Femur (tissue), 1 donor: ENCODE measurements at regions not wholly inside any gene's neighbourhood (a gene's known extent, or its start where the extent isn't known, plus 50 kb on each side); places are given as distances from the start of the nearest gene placed in this dataset.
"Not testable (repeated sequence)": the region's sequence is repeated elsewhere in the genome, so short reads cannot be mapped to it uniquely, and the experiment has no call there.

Experiments used
- DNase-seq: peaks from one replicate; pipeline ENCODE4 v3.0.0-alpha.2; 2017

DNA sequence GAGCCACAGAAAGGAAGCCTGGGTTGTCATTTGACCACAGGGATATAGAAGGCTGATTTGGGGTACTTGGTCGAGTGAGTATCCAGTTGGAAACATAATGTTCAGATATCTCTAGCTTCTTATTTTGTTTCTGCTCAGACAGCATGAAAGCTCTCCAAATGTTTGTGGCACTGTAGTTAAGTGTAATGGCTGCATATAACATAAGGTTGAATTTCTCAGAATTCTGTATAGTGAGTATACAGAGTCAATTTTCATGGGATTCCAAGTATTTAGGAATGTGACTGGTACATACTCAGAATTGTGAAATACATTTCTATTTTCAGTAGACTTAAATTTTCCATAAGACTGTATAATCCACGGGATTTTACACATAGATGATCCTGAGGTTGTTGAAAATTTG is 2102.1 kb upstream of the RAG2 start:
- no peak for DNase-seq

DNA sequence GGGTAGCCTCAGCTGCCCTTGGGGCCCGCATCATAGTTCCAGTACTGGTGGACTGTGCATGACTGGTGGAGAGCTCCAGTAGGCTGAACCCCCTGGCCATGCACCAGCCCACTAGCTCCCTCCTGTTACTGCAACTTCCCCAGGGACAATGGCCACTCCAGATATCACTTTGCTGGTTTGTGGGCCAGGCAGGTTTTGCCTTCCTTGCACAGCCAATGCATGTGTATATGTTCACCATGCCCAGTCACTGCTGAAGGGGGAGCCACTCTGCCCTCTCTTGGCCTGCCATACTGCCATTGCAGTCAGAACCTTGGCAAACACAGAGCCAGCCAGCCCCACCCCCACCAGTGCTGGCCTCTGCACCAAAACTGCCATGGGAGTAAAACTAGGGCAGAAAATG is 2095.3 kb upstream of the RAG2 start:
- DNase-seq, result no peak

DNA sequence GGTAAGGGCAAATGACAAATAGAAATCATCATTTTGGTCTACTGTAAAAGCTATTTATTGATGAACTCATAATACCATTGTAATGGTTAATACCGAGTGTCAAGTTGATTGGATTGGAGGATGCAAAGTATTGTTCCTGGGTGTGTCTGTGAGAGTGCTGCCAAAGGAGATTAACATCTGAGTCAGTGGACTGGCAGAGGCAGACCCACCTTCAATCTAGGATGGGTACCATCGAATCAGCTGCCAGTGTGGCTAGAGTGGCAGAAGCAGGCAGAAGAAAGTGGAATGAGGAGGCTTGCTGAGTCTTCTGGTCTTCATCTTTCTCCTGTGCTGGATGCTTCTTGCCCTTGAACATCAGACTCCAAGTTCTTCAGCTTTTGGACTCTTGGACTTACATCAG is 2092.2 kb upstream of the RAG2 start:
- DNase-seq, result not testable (repeated sequence)

DNA sequence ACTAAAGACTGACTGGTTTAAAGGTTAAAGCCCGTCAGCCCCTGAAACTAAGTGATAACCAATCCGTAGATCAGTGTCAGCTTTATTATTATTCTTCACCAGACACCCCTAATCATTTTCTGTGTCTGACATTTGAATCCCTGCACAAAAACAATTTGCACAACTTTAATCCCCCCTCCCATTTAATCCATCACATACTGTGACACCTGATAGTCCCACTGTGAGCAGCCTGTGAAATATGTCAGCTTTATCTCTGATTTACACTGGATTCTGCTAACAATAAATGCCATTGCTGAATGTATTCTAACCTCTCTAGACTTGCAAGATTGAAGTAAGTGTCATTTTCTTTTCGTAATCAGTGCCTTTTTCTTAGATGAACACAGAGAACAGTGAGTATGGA is 2089.0 kb upstream of the RAG2 start:
- no peak for DNase-seq

DNA sequence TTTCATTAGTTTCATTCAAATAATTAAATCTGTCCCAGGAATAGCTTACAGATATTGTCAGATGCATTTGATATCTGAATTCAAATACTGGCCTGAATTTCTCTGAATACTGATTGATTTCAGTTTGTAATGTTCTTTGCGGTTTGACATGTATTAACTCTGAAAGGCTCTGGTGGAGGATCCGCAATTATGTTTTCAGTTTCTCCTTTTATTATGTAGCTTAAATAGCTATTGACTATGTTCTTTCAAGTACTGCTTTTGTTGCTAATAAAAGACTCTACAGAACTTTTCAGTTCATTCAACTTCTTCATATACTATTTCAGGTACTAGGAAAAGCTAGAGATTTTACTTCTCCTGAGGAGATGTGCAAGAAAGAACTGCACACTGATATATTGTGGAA is 2085.4 kb upstream of the RAG2 start:
- DNase-seq, result no peak

DNA sequence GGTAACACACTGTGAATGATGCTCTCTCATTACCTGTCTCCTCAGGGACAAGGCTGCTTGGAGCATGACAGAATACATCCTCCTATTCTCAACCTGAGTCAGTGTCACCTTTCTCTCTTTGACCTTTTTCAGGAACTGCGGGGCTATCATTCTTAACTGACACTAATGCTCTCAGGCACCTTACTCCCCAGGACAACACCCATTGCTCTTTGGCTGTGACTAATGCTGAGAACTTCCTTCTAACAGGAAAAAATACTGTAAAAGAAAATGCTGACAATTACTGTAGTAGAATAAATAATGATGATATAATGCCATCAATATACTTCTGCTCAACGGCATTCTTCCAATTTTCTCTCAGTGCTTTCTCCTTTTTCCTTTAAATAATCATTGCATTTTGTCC is 2082.7 kb upstream of the RAG2 start:
- DNase-seq, result no peak

DNA sequence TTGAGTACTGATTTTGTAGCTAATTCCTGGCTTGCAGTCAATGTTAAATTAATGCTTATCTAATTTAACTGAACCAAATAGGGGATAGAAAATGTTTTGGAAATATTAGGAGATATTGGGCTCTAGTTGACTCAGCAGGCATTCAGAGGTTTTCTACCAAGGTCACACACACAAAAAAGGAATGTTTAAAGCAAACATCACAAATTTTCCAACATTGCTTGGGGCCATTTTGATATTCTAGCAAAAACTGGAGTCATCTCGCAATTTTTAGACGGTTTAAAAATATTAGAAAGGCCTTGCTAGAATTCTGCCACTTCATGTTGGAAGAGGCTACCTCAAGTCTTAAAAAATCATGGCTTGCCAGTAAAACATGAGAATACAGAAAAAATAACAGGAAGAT is 2082.1 kb upstream of the RAG2 start:
- no peak for DNase-seq

DNA sequence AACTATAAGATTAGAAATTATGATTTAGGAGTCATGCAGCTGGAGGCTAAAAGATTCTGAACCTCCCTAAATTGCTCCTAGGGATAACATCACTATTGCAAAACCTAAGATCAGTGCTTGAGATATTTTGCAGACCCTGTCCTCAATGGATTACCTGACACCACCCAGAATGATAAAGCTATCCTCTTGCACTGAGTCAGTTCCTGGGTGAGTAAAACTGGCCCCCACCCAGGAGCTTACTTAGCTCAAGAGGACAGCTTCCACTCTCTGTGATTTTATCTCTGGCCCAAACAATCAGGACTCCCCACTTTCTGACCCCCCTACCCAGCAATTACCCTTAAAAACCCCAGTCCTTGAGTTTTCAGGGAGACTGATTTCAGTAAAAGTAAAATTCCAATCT is 2074.4 kb upstream of the RAG2 start:
- no peak for DNase-seq

DNA sequence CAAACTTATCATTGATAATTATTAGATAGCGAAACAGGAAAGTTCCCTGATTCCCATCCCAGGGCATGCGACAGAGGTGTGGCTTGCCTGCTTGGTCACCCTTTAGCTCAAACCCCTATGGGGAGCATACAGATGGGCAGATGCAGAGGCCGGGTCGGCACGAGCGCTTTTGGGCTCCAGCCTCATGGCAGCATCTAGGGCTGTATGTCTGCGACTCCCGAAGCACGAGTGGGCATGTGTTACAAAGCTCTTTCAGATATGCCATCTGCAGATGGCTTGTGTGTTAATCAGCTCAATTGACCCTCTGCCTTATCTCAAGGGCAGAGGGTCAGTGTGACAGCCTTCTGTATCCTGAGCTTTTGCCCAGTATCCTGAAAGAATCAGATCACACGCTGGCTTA is 2069.3 kb upstream of the RAG2 start:
- DNase-seq, result no peak

DNA sequence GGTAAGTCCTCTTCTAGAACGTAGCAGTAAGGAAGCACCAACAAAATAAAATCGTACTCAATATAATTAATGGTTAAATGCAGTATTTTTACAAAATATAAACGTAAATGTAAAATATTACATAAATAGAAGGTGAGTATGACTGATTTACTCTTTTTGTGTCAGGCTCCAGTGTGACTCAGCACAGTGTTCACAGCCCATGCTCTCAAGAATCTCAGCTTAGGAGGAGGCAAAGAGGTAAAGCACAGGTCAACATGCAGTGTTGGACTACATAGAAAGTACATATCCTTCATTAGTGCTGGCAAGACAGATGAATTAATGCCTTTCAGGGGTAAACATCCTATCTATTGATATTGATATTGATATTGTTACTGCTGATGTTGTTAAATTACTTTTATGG is 2050.6 kb upstream of the RAG2 start:
- no peak for DNase-seq

DNA sequence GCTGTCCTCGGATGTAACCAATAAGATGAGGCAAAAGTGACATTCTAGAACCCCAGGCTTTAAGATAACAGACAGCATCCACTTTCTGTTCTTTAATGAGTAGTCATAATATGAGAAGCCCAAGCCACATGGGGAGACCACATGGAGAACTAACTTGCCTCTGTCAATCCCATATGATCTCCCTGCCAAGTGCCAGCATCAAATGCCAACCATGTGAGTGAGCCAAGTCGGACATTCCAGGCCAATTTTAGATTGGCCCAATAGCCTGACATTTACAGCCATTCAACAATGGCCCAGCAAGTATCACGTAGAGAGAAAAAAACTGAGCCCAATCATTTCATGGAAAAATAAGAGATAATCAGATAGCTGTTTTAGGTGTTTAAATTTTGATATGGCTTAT is 2048.3 kb upstream of the RAG2 start:
- DNase-seq, result no peak

DNA sequence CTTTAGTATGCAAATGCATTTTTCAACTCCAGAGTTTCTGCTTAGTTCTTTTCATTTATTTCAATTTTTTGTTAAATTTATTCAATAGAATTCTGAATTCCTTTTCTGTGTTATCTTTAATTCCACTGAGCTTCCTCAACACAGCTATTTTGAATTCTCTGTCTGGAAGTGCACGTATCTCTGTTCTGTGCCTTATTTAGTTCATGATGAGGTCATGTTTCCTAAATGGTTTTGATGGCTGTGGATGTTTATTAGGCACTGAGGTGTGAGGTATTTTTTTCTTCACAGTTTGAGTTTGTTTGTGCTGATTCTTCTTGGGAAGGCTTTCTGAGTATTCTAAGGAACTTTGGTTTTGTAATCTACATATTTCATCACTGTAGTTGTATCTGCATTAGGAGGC is 2042.8 kb upstream of the RAG2 start:
- no peak for DNase-seq

DNA sequence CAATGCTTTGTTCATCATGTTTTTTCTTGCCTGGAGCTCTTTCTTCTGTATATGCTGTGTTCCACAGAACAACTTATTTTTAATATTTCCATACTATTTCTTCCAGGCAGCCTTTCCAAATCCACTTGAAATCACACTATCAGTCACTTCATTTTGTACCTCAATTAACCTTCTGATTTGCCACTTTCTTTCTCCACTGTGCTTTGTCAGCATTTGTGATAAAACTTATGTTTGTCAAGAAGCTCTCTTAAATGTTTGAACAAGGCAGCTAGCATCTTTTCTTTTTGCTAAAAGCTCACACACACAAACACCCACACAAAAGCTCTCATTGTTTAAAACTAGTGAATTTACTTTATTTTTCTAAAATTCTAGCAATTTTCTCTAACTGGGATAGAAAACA is 2014.7 kb upstream of the RAG2 start:
- no peak for DNase-seq

DNA sequence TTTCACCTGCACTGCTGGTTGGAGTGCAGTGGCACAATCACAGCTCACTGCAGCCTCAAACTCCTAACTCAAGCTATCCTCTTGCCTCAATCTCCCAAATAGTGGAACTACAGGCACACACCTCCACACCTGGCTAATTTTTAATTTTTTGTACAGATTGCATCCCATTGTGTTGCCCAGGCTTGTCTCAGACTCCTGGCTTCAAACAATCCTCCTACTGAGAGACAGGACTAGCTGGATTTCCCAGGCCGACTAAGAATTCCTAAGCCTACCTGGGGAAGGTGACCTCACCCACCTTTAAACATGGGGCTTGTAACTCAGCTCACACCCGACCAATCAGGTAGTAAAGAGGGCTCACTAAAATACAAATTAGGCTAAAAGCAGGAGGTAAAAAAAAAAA is 2003.3 kb upstream of the RAG2 start:
- DNase-seq, result not testable (repeated sequence)

DNA sequence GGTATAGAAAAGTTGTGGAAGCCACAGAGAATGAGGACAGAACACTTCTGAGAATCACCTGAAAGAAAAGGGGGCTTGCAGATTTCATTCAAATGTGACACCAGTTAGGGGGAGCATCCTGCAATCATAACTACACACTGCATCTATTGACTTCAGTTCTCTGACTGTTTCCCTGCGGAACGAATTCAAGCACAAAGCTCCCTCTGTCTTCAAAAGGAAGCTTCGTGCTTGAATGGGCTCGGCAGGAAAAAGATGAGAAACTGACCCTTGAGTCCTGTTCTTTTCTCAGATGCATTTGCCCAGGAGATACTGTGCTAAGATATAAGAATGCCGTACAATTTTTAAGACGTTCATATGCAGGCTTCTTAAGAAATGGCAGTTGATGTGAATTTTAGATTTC is 2000.4 kb upstream of the RAG2 start:
- DNase-seq, result no peak

DNA sequence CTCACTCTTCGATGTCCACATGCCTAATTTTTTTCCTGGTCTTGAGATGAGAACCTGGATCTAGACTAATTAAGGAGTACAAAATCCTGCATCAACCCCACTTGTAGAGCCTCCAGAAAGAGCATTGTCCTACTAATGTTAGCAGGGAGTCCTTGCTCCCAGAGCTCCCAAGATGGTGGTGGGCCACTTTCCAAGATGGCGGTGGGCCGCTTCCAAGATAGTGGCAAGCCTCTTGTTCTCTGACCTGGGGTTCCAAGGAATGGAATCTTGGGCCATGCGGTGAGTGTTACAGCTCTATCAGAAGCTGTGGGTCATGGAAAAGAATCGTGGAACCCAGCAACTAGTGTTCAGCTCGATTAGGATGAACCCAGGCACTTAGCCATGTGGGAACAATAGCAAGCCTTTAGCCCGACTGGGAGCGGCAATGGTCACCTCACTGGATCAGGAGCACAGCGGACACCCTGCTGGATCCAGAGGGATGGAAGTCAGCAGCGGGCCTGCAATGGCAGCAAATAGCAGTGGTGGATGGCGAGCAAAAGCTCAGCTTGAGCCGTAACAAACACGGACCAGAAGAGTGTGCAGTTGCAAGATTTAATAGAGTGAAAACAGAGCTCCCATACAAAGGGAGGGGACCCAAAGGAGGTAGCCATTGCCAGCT is 1997.5 kb upstream of the RAG2 start:
- not testable (repeated sequence) for DNase-seq

DNA sequence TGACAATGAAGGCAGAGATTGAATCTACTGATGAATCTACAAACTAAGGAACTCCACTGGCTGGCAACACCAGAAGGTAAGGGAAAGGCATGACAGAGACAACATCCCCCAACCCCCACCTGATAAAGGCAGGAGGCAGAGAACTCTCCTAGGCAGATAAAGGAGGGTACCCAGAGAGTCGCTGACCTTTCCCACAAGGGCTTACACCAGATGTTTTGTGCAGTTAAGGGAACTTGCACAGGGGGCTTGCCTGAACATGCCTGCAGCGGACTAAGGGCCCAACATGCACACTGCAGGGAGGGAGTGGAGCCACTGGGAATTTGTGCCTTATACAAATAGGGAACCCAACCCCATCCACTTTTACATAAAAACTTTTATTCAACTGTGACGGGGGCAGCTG is 1996.9 kb upstream of the RAG2 start:
- no peak for DNase-seq

DNA sequence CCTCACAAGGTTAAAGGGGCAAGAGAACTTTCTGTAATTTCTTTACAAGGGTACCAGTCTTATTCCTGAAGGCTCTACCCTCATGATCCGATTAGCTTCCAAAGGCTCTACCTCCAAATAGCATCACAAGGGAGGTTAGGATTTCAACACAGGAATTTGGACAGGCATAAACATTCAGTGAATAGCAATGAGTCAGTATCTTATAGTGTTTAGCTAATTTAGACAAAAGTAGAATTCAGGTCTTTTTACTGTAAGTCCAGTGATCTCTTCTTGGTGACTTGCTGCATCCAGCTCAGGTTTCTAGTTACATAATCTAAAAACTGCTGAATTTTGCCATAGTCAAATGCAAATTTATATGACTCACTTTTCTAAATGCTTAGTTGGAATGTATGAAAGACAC is 1995.6 kb upstream of the RAG2 start:
- DNase-seq, result no peak

DNA sequence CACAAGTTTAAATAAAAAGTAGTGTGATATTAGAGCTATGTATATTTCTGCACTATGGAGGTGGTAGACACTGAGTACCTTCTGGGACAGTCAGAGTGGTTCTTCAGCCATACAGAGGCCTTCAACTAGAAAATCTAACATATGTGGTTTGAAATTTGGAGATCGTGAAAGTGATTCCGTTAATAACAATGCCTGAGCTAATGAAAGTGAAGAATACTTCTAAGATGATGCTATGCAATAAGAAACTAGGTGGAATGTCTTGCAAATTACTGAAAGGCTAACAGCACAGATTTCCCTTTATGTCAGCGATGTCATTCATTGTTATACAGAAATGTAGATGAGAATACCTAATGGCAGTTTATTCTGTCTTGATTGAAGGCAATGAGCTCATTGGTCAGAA is 1984.7 kb upstream of the RAG2 start:
- DNase-seq, result no peak

DNA sequence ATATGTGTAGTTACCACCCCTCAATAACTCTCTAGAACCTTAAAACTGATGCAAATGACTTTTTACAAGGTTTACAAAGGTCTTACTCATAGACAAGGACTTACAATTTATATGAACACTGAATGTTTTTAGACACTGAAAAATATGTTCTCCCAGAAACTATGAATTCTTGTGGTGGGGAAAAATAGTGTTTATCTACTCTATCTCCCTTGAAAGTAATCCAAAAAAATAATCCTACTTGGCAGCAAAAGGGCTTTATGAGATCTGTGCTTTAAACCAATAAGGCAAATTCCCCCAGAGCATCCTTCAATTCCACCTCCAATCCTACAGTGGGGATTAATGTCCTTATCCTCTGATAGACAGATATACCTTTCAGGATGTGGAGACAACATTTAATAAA is 1984.1 kb upstream of the RAG2 start:
- no peak for DNase-seq

DNA sequence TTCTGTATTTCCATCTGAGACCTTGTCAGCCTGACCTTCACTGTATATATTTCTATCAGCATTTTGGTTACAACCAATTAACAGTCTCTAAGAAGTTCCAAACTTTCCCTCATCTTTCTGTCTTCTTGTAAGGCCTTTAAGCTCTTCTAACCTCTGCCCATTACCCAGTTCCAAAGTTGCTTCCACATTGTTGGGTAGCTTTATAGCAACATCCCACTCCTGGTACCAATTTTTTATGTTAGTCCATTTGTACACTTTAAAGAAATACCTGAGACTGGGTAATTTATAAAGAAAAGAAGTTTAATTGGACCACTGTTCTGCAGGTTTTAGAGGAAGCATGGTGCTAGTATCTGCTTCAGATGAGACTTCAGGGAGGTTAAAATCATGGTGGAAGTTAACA is 1979.7 kb upstream of the RAG2 start:
- no peak for DNase-seq

DNA sequence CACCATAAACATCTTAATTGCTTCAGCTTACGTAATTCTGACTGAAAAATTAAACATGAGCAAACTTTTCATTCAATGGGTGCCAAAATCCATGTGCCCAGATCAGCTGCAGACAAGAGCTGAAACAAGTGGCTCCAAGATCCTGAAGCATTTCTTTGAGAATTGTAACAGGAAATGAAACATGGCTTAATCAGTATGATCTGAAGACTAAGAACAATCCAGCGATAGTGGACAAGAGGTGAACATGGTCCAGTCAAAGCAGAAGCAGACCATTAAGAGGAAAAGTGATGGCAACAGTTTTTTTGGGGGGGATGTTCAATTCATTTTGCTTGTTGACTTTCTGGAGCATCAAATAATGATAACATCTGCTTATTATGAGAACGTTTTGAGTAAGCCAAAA is 1964.5 kb upstream of the RAG2 start:
- DNase-seq, result no peak

DNA sequence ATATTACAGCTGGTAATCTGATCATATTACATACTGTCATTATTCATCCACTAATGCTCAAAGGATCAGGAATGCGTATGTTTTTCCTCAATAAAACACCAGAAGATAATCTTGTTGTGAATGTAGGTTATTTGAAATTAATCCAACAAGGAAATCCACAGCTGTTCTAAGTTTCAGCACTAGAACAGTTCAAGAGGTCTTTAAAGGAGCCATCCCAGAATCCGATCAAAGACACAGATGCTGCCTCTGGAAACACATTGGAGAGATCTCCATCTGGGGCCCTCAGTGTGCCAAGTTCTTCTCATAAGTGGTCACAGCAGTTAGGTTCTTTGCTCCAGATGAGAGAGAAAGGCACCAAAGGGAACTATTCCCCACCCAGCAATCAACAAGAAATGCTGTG is 1955.1 kb upstream of the RAG2 start:
- DNase-seq, result peak; percentile 40

DNA sequence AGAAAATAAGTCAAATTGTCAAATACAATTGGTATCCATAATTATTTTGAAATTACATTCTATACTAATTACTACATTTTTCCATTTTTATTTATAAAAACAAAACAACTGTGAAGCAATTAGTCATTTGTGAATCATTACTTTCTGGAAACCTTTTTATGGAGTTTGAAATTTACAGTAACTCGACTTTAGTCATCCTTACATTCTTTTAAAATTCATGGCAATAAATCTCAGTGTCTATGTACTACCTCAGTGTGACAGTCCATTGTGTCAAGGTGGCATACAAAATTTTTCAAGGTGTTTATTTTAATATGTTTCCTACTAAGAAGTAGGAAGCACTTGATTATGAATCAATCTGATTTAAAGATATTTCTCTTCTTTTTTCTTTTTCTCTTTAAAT is 1949.4 kb upstream of the RAG2 start:
- no peak for DNase-seq

DNA sequence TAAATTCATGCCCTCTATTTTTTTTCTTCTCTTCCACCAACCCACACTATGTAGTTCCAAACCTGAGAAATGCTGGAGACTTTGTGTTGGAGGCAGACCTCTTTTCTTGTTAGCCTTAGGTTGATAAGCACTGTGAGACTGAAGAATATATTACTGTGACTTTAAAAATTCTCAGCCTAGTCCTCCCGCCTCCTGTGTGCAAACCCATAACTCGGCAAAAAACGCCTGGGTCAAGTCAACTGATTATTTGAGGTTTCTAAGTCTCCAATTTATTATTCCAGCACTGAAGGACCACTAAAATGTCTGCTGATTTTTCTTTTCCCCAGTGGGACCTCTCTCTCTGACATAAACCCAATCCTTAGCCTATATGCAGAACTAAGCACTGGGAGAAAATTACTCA is 1946.0 kb upstream of the RAG2 start:
- DNase-seq, result no peak

DNA sequence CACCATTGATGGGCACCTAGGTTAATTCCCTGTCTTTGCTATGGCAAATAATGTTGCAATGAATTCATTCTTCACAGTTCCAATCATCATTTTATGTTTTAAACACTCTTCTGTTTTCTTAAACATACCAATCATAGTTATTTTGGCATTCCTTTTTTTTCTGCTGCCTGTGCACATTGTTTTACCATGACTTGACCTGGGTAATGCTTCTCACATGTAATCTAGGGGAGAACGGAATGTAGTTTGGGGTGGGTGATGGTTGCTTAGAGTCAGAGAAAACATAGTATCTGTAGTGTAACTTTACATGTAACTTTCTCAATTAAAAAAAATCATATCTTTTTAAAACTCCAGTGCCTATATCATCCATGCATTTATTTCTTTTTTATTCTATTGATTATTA is 1945.3 kb upstream of the RAG2 start:
- no peak for DNase-seq
